ENCODE measurements at regions not wholly inside any gene's neighbourhood (a gene's known extent, or its start where the extent isn't known, plus 50 kb on each side); places are given as distances from the start of the nearest gene placed in this dataset.

DNA sequence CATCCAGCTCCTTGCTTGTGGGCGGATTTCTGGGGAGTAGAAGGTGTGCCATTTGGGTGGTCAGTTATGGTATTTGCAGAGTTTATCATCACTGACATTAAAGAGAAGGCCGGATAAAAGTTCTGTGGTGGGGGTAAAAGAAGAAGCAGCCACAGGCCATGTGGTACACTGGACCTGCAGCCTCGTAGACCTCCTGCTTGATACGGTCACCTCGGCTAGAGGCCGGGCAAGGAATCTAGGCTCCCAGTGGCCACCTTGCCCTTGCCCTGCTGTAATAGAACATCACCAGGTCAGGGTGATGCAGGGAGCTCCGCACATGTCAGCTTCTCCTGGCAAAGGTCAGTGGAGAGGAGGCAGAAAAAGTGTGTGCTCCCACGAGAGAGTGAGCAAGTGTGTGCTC is 376.1 kb upstream of the IRX4 start:
- FAIRE-seq (no peak), DNase-seq (ENCODE audit: low read depth in 1 of 2, low spot score in 2 of 2) (no peak)
- no peak overlapping the region for H2BK12ac ChIP-seq (ENCODE audit: low read depth, low read length)
- H3K9ac ChIP-seq (replicated peaks in 1 of 4; ENCODE audit: extremely low read depth in 1 of 4, low read depth in 3 of 4, low read length in 3 of 4), result no peak overlapping the region
- H3K18ac ChIP-seq (ENCODE audit: extremely low read depth, low read length), result no peak overlapping the region
- H3K79me1 ChIP-seq (ENCODE audit: low read depth, low read length), result no peaks in the 10 kb centered on the region
- H3K56ac ChIP-seq (replicated peaks; ENCODE audit: insufficient read length, low read depth, low read length), result no peak overlapping the region
- ChIA-PET POLR2A (ENCODE audit: partially characterized antibody) (no interaction called here), CTCF (ENCODE audit: partially characterized antibody) (interaction anchor here (0.6 to 0.9 kb wide), 2 partner anchors 61 to 87 kb away, joined by 3 read pairs; no protein-coding TSS in a partner anchor)
- H3K23ac ChIP-seq (ENCODE audit: insufficient read length), result no peak overlapping the region
- H4K8ac ChIP-seq (ENCODE audit: extremely low read depth, insufficient read depth, low read length), result no peak overlapping the region
- H4K20me1 ChIP-seq (replicated peaks in 1 of 2; ENCODE audit: control insufficient read depth in 1 of 2, insufficient read depth in 2 of 2, low read length in 2 of 2), result peaks cover 0 to 4% of the 10 kb centered on the region in 2 experiments
- no peaks in the 10 kb centered on the region for H3K79me2 ChIP-seq (ENCODE audit: control insufficient read depth in 1 of 2, insufficient read depth in 2 of 2, low read length in 2 of 2)
- H3K4me1 ChIP-seq (replicated peaks in 1 of 4; ENCODE audit: control insufficient read depth in 3 of 4, insufficient read depth in 4 of 4, low read length in 3 of 4), result no peaks in the 10 kb centered on the region; a peak in 1 of 7 replicates
- H3K4me3 ChIP-seq (ENCODE audit: extremely low read depth in 1 of 4, insufficient read depth in 2 of 4, low read depth in 3 of 4, low read length in 4 of 4), result no peak overlapping the region
- H3K27me3 ChIP-seq (replicated peaks in 1 of 4; ENCODE audit: control insufficient read depth in 3 of 4, extremely low read depth in 1 of 4, insufficient read depth in 3 of 4, low read length in 3 of 4), result no peaks in the 10 kb centered on the region; a peak in 1 of 7 replicates
- H2AFZ ChIP-seq (ENCODE audit: low read length), result no peak overlapping the region
- H4K5ac ChIP-seq (ENCODE audit: insufficient read length, low read depth, low read length), result no peak overlapping the region
- no peak overlapping the region for H3K4ac ChIP-seq (replicated peaks; ENCODE audit: insufficient read length, low read depth, low read length)
- H3K36me3 ChIP-seq (ENCODE audit: control insufficient read depth in 2 of 4, insufficient read depth in 4 of 4, low read length in 3 of 4), result no peaks in the 10 kb centered on the region; a peak in 1 of 8 replicates
- H2AK5ac ChIP-seq (ENCODE audit: low read depth, low read length), result no peak overlapping the region
- no peak overlapping the region for H2BK5ac ChIP-seq (ENCODE audit: low read depth, low read length)
- H3K4me2 ChIP-seq (ENCODE audit: insufficient read depth in 1 of 2, low read depth in 2 of 2, low read length in 2 of 2), result no peak overlapping the region
- 89% methylated on average over 8 of the region's 8 CpGs; no CpG with 5 or more reads in 1 of the 2 experiments for WGBS, 2 experiments (ENCODE audit: extremely low coverage in 1 of 2, insufficient coverage in 1 of 2, insufficient read length in 1 of 2, insufficient replicate concordance in 2 of 2, low coverage in 1 of 2, low lambda C conversion rate in 2 of 2, missing lambda C conversion rate in 1 of 2)
- no peak overlapping the region for H4K91ac ChIP-seq (replicated peaks; ENCODE audit: insufficient read length, low read length)
- H2BK120ac ChIP-seq (replicated peaks; ENCODE audit: low read depth, low read length), result no peak overlapping the region
- TF ChIP-seq JUN (IDR thresholded peaks at IDR 0.05; ENCODE audit: low read depth, low read length) (no peak), CREB1 (IDR thresholded peaks at IDR 0.05) (no peak), CEBPB (IDR thresholded peaks at IDR 0.05; ENCODE audit: low read depth, low read length) (no peak), POU5F1 (IDR thresholded peaks at IDR 0.05; ENCODE audit: low read depth, low read length) (no peak), KDM4A (IDR thresholded peaks at IDR 0.05; ENCODE audit: low read depth, low read length, severe bottlenecking) (no peak), TAF1 (IDR thresholded peaks at IDR 0.05; ENCODE audit: low read depth, low read length) (no peak), KDM1A (IDR thresholded peaks at IDR 0.05; ENCODE audit: borderline replicate concordance, low read length) (no peak), YY1 (IDR thresholded peaks at IDR 0.05; ENCODE audit: low read depth, low read length) (no peak), BCL11A (IDR thresholded peaks at IDR 0.05; ENCODE audit: low read depth in 2 of 2, low read length in 2 of 2) (no peak), BRCA1 (IDR thresholded peaks at IDR 0.05; ENCODE audit: low read depth, low read length) (no peak), RNF2 (IDR thresholded peaks at IDR 0.05; ENCODE audit: borderline replicate concordance, low read depth, low read length, missing control alignments, poor library complexity, severe bottlenecking) (no peak)
- TF ChIP-seq, protein P1, sequence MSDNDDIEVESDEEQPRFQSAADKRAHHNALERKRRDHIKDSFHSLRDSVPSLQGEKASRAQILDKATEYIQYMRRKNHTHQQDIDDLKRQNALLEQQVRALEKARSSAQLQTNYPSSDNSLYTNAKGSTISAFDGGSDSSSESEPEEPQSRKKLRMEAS (IDR thresholded peaks at IDR 0.05), result no peak
- TF ChIP-seq, protein P2, sequence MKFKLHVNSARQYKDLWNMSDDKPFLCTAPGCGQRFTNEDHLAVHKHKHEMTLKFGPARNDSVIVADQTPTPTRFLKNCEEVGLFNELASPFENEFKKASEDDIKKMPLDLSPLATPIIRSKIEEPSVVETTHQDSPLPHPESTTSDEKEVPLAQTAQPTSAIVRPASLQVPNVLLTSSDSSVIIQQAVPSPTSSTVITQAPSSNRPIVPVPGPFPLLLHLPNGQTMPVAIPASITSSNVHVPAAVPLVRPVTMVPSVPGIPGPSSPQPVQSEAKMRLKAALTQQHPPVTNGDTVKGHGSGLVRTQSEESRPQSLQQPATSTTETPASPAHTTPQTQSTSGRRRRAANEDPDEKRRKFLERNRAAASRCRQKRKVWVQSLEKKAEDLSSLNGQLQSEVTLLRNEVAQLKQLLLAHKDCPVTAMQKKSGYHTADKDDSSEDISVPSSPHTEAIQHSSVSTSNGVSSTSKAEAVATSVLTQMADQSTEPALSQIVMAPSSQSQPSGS (IDR thresholded peaks at IDR 0.05; ENCODE audit: low read length), result no peak
- no peak overlapping the region for H3K27ac ChIP-seq (ENCODE audit: low read depth, low read length)
- no peak overlapping the region; the same call in 1 of the 2 replicates for H2BK15ac ChIP-seq (ENCODE audit: low read length)
- H3K9me3 ChIP-seq (ENCODE audit: insufficient read depth in 2 of 2, low read depth in 1 of 2, low read length in 1 of 2), result no peaks in the 10 kb centered on the region
- H3K23me2 ChIP-seq (ENCODE audit: low read depth, low read length), result peaks cover 2% of the 10 kb centered on the region; the same call in 1 of the 2 replicates
- H3K14ac ChIP-seq (ENCODE audit: insufficient read length), result no peak overlapping the region
- no peak overlapping the region for H2BK20ac ChIP-seq (ENCODE audit: low read length)

All from H1 (cell line).